ENCODE measurements at regions not wholly inside any gene's neighbourhood (a gene's known extent, or its start where the extent isn't known, plus 50 kb on each side); places are given as distances from the start of the nearest gene placed in this dataset.

GRCh38 chr3:152609891-152610290 lies 225.0 kb upstream of the P2RY1 start:
- no peak for TF ChIP-seq CTCF (IDR thresholded peaks at IDR 0.05; ENCODE audit: low read depth, low read length, poor library complexity, severe bottlenecking)
- no peak for TF ChIP-seq EZH2phosphoT487 (IDR thresholded peaks at IDR 0.05; ENCODE audit: borderline replicate concordance, low read length)
- Histone ChIP-seq H3K9me3 (ENCODE audit: control insufficient read depth, insufficient read depth, low read length) (no peaks in the 10 kb centered on the region), H3K4me2 (ENCODE audit: low read length) (no peak overlapping the region), H3K27ac (ENCODE audit: low read depth, low read length) (no peak overlapping the region), H3K27me3 (ENCODE audit: control insufficient read depth, low read length) (no peaks in the 10 kb centered on the region), H3K4me3 (ENCODE audit: low read length) (no peak overlapping the region), H3F3A (ENCODE audit: control insufficient read depth, insufficient read depth) (no peaks in the 10 kb centered on the region), H3K9me2 (replicated peaks; ENCODE audit: control insufficient read depth, low read length) (no peaks in the 10 kb centered on the region), H3K4me1 (ENCODE audit: control insufficient read depth, low read length) (0 out of 2 replicates have a peak, but pooled peaks cover 3% of the 10 kb centered on the region), H3K79me2 (ENCODE audit: control insufficient read depth, low read length) (no peaks in the 10 kb centered on the region), H3K36me3 (ENCODE audit: control insufficient read depth, low read length) (no peaks in the 10 kb centered on the region), H4K20me1 (ENCODE audit: control insufficient read depth, insufficient read depth, low read depth, low read length) (no peaks in the 10 kb centered on the region)

GRCh38 chr3:152610622-152611021 lies 224.3 kb upstream of the P2RY1 start:
- Histone ChIP-seq H3K27me3 (ENCODE audit: control insufficient read depth, low read length) (no peaks in the 10 kb centered on the region), H3F3A (ENCODE audit: control insufficient read depth, insufficient read depth) (no peaks in the 10 kb centered on the region), H4K20me1 (ENCODE audit: control insufficient read depth, insufficient read depth, low read depth, low read length) (no peaks in the 10 kb centered on the region), H3K27ac (ENCODE audit: low read depth, low read length) (no peak overlapping the region), H3K4me1 (ENCODE audit: control insufficient read depth, low read length) (0 out of 2 replicates have a peak, but pooled peaks cover 2% of the 10 kb centered on the region), H3K9me3 (ENCODE audit: control insufficient read depth, insufficient read depth, low read length) (no peaks in the 10 kb centered on the region), H3K36me3 (ENCODE audit: control insufficient read depth, low read length) (no peaks in the 10 kb centered on the region), H3K79me2 (ENCODE audit: control insufficient read depth, low read length) (no peaks in the 10 kb centered on the region), H3K4me2 (ENCODE audit: low read length) (no peak overlapping the region), H3K9me2 (replicated peaks; ENCODE audit: control insufficient read depth, low read length) (no peaks in the 10 kb centered on the region), H3K4me3 (ENCODE audit: low read length) (no peak overlapping the region)
- TF ChIP-seq CTCF (IDR thresholded peaks at IDR 0.05; ENCODE audit: low read depth, low read length, poor library complexity, severe bottlenecking): no peak
- no peak for TF ChIP-seq EZH2phosphoT487 (IDR thresholded peaks at IDR 0.05; ENCODE audit: borderline replicate concordance, low read length)

GRCh38 chr3:152611905-152612304 lies 223.0 kb upstream of the P2RY1 start:
- Histone ChIP-seq H3K79me2 (ENCODE audit: control insufficient read depth, low read length) (no peaks in the 10 kb centered on the region), H3K4me2 (ENCODE audit: low read length) (no peak overlapping the region), H3K9me3 (ENCODE audit: control insufficient read depth, insufficient read depth, low read length) (no peaks in the 10 kb centered on the region), H3K27me3 (ENCODE audit: control insufficient read depth, low read length) (no peaks in the 10 kb centered on the region), H3K27ac (ENCODE audit: low read depth, low read length) (no peak overlapping the region), H3K36me3 (ENCODE audit: control insufficient read depth, low read length) (no peaks in the 10 kb centered on the region), H3K9me2 (replicated peaks; ENCODE audit: control insufficient read depth, low read length) (no peaks in the 10 kb centered on the region), H3K4me3 (ENCODE audit: low read length) (no peak overlapping the region), H3F3A (ENCODE audit: control insufficient read depth, insufficient read depth) (no peaks in the 10 kb centered on the region), H3K4me1 (ENCODE audit: control insufficient read depth, low read length) (no peaks in the 10 kb centered on the region), H4K20me1 (ENCODE audit: control insufficient read depth, insufficient read depth, low read depth, low read length) (no peaks in the 10 kb centered on the region)
- TF ChIP-seq EZH2phosphoT487 (IDR thresholded peaks at IDR 0.05; ENCODE audit: borderline replicate concordance, low read length) (no peak), CTCF (IDR thresholded peaks at IDR 0.05; ENCODE audit: low read depth, low read length, poor library complexity, severe bottlenecking) (no peak)

- no peak overlapping the region for H3K27ac ChIP-seq (ENCODE audit: low read depth, low read length)
- H3K9me3 ChIP-seq (ENCODE audit: control insufficient read depth, insufficient read depth, low read length): no peaks in the 10 kb centered on the region
- H4K20me1 ChIP-seq (ENCODE audit: control insufficient read depth, insufficient read depth, low read depth, low read length): no peaks in the 10 kb centered on the region
- H3K4me1 ChIP-seq (ENCODE audit: control insufficient read depth, low read length): no peaks in the 10 kb centered on the region
- no peaks in the 10 kb centered on the region for H3F3A ChIP-seq (ENCODE audit: control insufficient read depth, insufficient read depth)
- TF ChIP-seq CTCF (IDR thresholded peaks at IDR 0.05; ENCODE audit: low read depth, low read length, poor library complexity, severe bottlenecking) (no peak), EZH2phosphoT487 (IDR thresholded peaks at IDR 0.05; ENCODE audit: borderline replicate concordance, low read length) (no peak)
- H3K79me2 ChIP-seq (ENCODE audit: control insufficient read depth, low read length): no peaks in the 10 kb centered on the region
- H3K4me2 ChIP-seq (ENCODE audit: low read length): no peak overlapping the region
- no peak overlapping the region for H3K4me3 ChIP-seq (ENCODE audit: low read length)
- H3K9me2 ChIP-seq (replicated peaks; ENCODE audit: control insufficient read depth, low read length): no peaks in the 10 kb centered on the region
- H3K36me3 ChIP-seq (ENCODE audit: control insufficient read depth, low read length): no peaks in the 10 kb centered on the region
- no peaks in the 10 kb centered on the region for H3K27me3 ChIP-seq (ENCODE audit: control insufficient read depth, low read length)
Measured at GRCh38 chr3:152613851-152614250, 221.1 kb upstream of the P2RY1 start.
